HG03039 (cell line): ENCODE measurements at regions not wholly inside any gene's neighbourhood (a gene's known extent, or its start where the extent isn't known, plus 50 kb on each side); places are given as distances from the start of the nearest gene placed in this dataset.

ENCODE experiments used
- ATAC-seq: cut with Tn5 transposase; IDR thresholded peaks from one replicate; pipeline ENCODE4 v1.9.1; 2021; ENCODE audit warnings: mild to moderate bottlenecking, moderate library complexity; ENCODE audit not compliant: unreplicated experiment

- no peak for ATAC-seq
Observed at GRCh38 chr11:81899156-81899555, 834.5 kb downstream of the FAM181B start.

GRCh38 chr11:81897639-81898038 lies 836.0 kb downstream of the FAM181B start:
- ATAC-seq: no peak

GRCh38 chr11:81895258-81895657 lies 838.4 kb downstream of the FAM181B start:
- ATAC-seq: no peak

DNA sequence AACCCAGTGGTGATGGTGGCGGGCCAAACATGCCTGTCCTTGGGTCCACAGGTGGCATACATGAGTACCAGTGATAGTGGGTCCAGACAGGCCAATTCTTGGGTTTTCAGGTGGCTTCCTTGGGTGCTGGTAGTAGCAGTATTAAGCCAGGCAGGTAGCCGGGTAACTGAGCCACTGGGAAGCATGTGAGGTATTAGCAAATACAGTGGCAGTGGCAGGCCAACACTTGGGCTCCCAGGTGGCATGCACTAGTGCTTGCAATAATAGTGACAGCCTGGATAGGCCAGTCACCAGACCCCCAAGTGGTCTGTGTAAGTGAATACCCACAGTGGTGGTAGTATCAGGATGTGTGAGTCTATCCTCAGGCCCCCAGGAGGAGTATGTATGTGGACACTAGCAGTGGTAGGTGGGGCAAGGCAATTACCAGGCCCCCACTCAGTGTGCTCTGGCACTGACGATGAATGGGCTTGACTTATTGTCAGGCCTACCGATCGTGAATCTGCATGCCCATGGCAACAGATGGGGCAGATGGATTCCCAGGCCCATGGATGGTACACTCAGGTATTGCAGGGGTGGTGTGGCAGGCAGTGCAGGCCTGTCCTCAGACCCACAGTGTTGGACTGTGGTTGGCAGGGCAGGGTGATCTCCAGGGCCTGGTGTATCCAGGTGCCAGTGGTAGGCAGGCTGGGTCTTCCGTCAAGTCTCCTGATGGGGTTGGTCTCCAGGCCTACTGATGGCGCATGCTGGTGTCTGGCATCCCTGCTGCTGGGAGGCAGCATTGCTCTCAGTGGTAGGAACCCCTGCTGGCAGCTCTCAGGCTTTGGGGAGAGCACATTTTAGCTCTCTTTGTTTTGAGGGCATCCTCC lies 840.7 kb downstream of the FAM181B start:
- no peak for ATAC-seq

GRCh38 chr11:81888391-81888790 lies 845.3 kb downstream of the FAM181B start:
- no peak for ATAC-seq

DNA sequence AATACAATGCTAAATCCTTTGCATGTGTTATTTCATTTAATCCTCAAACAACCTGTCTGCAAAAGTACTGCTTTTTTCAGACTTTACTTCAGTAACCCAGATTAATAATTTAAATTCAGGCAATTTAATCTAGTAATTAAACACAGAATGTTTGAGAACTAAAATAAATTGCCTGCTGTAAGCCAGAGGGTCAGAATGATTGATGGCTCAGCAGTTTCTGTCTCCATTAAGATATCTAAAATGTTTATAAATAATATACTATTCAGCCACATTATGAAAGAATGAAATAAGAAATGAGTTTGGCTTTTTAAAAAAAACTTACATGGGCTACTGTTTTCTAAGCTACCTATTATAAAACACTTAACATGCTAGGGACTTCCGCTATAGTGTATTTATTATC lies 846.0 kb downstream of the FAM181B start:
- ATAC-seq: no peak

- no peak for ATAC-seq
Observed at GRCh38 chr11:81886406-81887075, 847.1 kb downstream of the FAM181B start.

- ATAC-seq: no peak
Observed at GRCh38 chr11:81874635-81875034, 859.0 kb downstream of the FAM181B start.

- no peak for ATAC-seq
Observed at GRCh38 chr11:81870815-81871214, 862.8 kb downstream of the FAM181B start.

- ATAC-seq: peak; percentile 56
Observed at GRCh38 chr11:81870066-81870412, 863.6 kb downstream of the FAM181B start.

- peak; percentile 96 for ATAC-seq
Observed at GRCh38 chr11:81869351-81870065, 864.2 kb downstream of the FAM181B start.

DNA sequence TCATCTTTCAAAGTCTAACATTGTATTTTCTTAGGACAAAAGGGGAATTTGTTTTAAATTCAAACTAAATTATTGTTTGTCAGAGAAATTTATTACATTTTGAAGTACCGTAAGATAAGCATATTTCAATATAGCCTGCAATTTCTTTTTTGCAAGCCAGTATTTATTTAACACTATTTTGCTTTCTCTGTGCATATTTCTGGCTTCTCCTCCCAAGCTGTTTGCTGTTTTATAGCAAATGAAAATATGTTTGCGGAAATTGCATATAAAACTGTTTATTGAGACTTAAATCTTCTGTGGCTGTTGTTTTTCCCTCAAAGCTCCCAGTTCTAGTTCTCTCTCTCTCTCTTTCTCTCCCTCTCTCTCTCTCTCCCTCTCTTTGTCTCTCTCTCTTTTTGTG lies 866.8 kb downstream of the FAM181B start:
- no peak for ATAC-seq

- no peak for ATAC-seq
Observed at GRCh38 chr11:81857386-81857785, 876.3 kb downstream of the FAM181B start.

DNA sequence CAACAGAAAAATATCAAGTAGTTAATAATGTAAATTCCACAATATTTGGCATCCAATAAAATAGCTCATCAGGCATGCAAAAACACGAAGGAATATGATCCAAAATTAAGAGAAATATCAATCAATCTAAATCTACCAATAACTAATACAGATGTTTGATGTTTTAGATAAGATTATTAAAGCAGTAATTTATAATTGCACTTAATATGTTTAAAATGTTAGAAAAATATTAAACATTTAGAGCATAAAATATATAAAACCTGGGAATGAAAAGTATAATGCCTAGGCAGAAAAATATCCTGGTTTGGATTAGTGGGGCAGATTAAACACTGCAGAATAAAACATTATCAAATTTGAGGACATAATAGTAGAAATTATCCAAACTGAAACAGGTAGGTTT lies 879.9 kb downstream of the FAM181B start:
- ATAC-seq: no peak

DNA sequence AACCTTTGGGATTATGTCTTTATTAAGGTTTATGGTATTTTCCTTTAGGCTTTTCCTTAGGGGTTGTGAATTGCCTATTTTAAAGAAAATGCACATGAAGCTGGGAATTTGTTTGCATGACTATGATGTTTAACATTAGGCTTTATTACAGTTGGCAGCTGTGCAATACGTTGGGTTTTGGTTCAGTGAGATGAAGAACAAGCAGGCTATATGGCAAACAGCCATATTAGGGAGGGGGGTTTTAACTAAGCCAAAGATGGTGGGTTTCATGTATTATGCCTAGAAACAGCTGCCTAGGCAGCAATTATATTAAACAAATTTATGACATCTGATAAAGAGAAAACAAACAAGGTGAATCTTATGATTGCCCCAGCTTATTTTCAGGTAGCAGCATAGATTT lies 880.8 kb downstream of the FAM181B start:
- no peak for ATAC-seq

DNA sequence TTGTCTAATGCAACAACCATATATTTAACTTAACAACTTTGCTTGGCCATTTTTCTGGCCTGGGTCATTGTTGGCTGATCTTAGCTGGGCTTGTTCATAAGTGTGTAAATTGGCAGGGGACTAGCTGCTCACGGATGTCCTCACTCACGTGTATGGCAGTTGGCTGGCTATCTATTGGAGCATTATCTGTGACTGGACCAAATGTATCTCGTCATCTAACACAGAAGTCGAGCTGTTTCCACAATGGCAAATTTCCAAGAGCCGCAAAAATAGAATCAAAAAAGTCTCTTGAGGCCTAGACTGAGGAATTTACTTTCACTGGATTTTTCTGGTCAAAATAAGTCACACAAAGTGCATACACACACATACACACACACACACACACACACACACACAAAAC lies 893.3 kb downstream of the FAM181B start:
- no peak for ATAC-seq

GRCh38 chr11:81839976-81840375 lies 893.7 kb downstream of the FAM181B start:
- no peak for ATAC-seq

- no peak for ATAC-seq
Observed at GRCh38 chr11:81839016-81839415, 894.6 kb downstream of the FAM181B start.

- no peak for ATAC-seq
Observed at GRCh38 chr11:81829976-81830375, 903.7 kb downstream of the FAM181B start.

DNA sequence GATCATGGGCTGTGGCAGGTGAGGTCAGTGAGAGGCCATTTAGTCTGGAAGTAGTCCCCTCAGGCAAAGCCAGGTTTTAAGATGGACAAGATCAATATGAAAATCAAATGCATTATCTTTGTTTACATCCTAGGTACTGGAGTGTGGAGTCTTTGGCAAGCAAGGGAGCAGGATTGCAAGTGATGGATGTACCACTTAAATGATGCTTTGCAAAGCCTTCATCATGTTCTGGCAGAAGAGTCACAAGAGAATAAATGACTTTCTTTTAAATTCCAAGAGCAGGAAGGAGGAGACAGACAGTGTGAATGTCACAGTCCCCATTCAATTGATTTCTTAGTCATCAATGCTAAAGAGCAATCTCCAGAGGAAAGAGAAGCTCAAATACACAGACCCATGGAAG lies 908.3 kb downstream of the FAM181B start:
- no peak for ATAC-seq

- no peak for ATAC-seq
Observed at GRCh38 chr11:81819462-81819861, 914.2 kb downstream of the FAM181B start.

- no peak for ATAC-seq
Observed at GRCh38 chr11:81804858-81805257, 928.8 kb downstream of the FAM181B start.
